Chondrocyte (in vitro differentiated cells): ENCODE measurements at regions not wholly inside any gene's neighbourhood (a gene's known extent, or its start where the extent isn't known, plus 50 kb on each side); places are given as distances from the start of the nearest gene placed in this dataset.

Experiments
- DNase-seq: peaks from one replicate; pipeline ENCODE4 v3.0.0; 2021; ENCODE audit warnings: mixed read lengths, low spot score
- H3K27ac Mint-ChIP-seq: one replicate; pipeline ENCODE4 v1.8.0; 2021; ENCODE audit warnings: mild to moderate bottlenecking, moderate library complexity, mixed read lengths; ENCODE audit not compliant: unreplicated experiment
- H3K27me3 Mint-ChIP-seq: 2 replicates; pipeline ENCODE4 v1.8.0; 2021; ENCODE audit warnings: low read depth, mixed read lengths
- H3K36me3 Mint-ChIP-seq: 2 replicates; pipeline ENCODE4 v1.8.0; 2021; ENCODE audit warnings: low read depth, mixed read lengths
- H3K4me1 Mint-ChIP-seq: 2 replicates; pipeline ENCODE4 v1.8.0; 2021; ENCODE audit warnings: low read depth, mild to moderate bottlenecking, mixed read lengths
- H3K4me3 Mint-ChIP-seq: one replicate; pipeline ENCODE4 v1.8.0; 2021; ENCODE audit warnings: mild to moderate bottlenecking, moderate library complexity, mixed read lengths; ENCODE audit not compliant: unreplicated experiment
- H3K9me3 Mint-ChIP-seq: 2 replicates; pipeline ENCODE4 v1.8.0; 2021; ENCODE audit warnings: low read depth, mixed read lengths
- CTCF ChIP-seq: fragments of 200-600 bp; sonication (generic); IDR thresholded peaks from 2 replicates; pipeline ENCODE4 v1.5.0; 2021; ENCODE audit warnings: antibody characterized with exemption, mild to moderate bottlenecking, moderate library complexity

DNA sequence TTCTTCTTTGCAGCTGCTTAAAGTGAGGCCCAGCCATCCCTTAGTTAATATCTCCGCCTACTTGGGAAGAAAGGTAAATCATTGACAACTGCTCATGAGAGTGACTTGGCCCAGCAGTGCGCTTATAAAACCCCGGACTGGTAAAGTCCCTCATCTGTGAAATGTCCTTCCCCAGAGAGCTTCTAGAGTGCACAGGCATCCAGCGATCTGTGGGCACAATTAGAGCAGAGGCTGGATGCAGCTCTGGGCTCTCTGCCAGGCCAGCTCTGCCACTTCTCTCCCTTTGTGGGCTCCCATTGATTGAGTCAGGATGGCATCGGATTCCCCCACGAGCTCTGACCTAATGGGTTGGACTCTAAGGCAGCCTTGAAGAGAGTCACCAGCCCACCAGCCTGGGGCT lies 219.0 kb upstream of the LINGO1 start:
- Mint-ChIP-seq H3K36me3 (peaks cover 2% of the 10 kb centered on the region), H3K27ac (no peak overlapping the region), H3K27me3 (peaks cover 46% of the 10 kb centered on the region), H3K9me3 (peaks cover 9% of the 10 kb centered on the region), H3K4me3 (no peak overlapping the region), H3K4me1 (peaks cover 4% of the 10 kb centered on the region)
- TF ChIP-seq CTCF = no peak
- DNase-seq = peak; percentile 36

- Mint-ChIP-seq H3K4me3 (no peak overlapping the region), H3K4me1 (peaks cover 6% of the 10 kb centered on the region), H3K27ac (no peak overlapping the region), H3K36me3 (peaks cover 2% of the 10 kb centered on the region), H3K9me3 (peaks cover 9% of the 10 kb centered on the region), H3K27me3 (peaks cover 48% of the 10 kb centered on the region)
- peak; percentile 20 for DNase-seq
- no peak for TF ChIP-seq CTCF
These were observed 218.4 kb upstream of the LINGO1 start for GRCh38 chr15:77851086-77851485.

DNA sequence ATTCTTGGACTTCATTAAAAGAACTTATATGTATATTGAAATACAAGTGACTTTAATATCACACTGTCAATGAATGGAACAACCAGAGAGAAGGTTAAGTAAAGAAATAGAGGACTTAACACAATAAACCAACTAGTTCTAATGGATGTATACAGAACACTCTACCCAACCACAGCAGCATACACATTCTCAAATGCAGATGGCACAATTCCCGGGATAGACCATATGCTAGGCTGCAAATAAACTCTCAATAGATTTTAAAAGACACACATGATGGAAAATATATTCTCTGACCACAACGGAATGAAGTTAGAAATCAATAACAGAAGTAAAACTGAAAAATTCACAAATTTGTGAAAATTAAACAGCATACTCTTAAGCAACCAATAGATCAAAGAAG lies 214.3 kb upstream of the LINGO1 start:
- Mint-ChIP-seq H3K9me3 (peaks cover 16% of the 10 kb centered on the region), H3K4me1 (peaks cover 6% of the 10 kb centered on the region), H3K27ac (no peak overlapping the region), H3K36me3 (peaks cover 6% of the 10 kb centered on the region), H3K27me3 (peaks cover 39% of the 10 kb centered on the region), H3K4me3 (no peak overlapping the region)
- DNase-seq = no peak
- TF ChIP-seq CTCF = no peak

DNA sequence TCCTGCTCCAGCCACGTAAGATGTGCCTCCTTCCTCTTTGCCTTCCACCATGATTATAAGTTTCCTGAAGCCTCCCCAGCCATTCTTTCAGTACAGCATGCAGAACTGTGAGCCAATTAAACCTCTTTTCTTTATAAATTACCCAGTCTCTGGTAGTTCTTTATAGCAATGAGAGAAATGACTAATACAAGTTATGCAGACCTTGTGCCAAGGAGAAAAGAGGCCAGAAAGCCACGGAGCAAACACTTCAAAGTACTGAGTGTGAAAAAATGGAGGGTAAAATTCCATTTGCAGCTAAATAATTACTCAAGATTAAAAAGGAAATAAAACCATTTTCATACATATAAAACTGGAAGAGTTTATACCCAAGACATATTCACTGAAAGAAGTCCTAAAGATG lies 213.6 kb upstream of the LINGO1 start:
- Mint-ChIP-seq H3K4me3 (no peak overlapping the region), H3K36me3 (peaks cover 6% of the 10 kb centered on the region), H3K27me3 (peaks cover 35% of the 10 kb centered on the region), H3K4me1 (peaks cover 3% of the 10 kb centered on the region), H3K9me3 (peaks cover 16% of the 10 kb centered on the region), H3K27ac (no peak overlapping the region)
- no peak for DNase-seq
- no peak for TF ChIP-seq CTCF

GRCh38 chr15:77844798-77845446 lies 212.2 kb upstream of the LINGO1 start:
- Mint-ChIP-seq H3K27ac (no peak overlapping the region), H3K36me3 (peaks cover 6% of the 10 kb centered on the region), H3K4me1 (peaks cover 8% of the 10 kb centered on the region), H3K27me3 (peaks cover 38% of the 10 kb centered on the region), H3K4me3 (no peak overlapping the region), H3K9me3 (peaks cover 11% of the 10 kb centered on the region)
- TF ChIP-seq CTCF = no peak
- no peak for DNase-seq
